ENCODE measurements at regions not wholly inside any gene's neighbourhood (a gene's known extent, or its start where the extent isn't known, plus 50 kb on each side); places are given as distances from the start of the nearest gene placed in this dataset.

- Mint-ChIP-seq H3K4me3 (no peak overlapping the region), H3K4me1 (ENCODE audit: low read depth) (peaks cover 6% of the 10 kb centered on the region), H3K36me3 (ENCODE audit: low read depth) (no peaks in the 10 kb centered on the region), H3K27ac (no peak overlapping the region), H3K9me3 (no peaks in the 10 kb centered on the region), H3K27me3 (no peaks in the 10 kb centered on the region)
- CTCF ChIA-PET, result no interaction called here
- DNase-seq (no peak), ATAC-seq (no peak)
- TF ChIP-seq CTCF (IDR thresholded peaks at IDR 0.05), result no peak
- POLR2A ChIA-PET, result no interaction called here
- intact Hi-C loops (cut with micrococcal nuclease), result no loop called here
Observed at GRCh38 chr3:31407665-31408064, 125.1 kb upstream of the STT3B start.

GRCh38 chr3:31408720-31409119 is 124.0 kb upstream of the STT3B start:
- no peak for ATAC-seq
- H3K36me3 Mint-ChIP-seq (ENCODE audit: low read depth), result no peaks in the 10 kb centered on the region
- no peak overlapping the region for H3K27ac Mint-ChIP-seq
- TF ChIP-seq CTCF (IDR thresholded peaks at IDR 0.05), result no peak
- no peaks in the 10 kb centered on the region for H3K27me3 Mint-ChIP-seq
- peaks cover 6% of the 10 kb centered on the region for H3K4me1 Mint-ChIP-seq (ENCODE audit: low read depth)
- CTCF ChIA-PET, result no interaction called here
- no peaks in the 10 kb centered on the region for H3K9me3 Mint-ChIP-seq
- no peak for DNase-seq
- intact Hi-C loops (cut with micrococcal nuclease), result no loop called here
- H3K4me3 Mint-ChIP-seq, result no peak overlapping the region
- POLR2A ChIA-PET, result no interaction called here

GRCh38 chr3:31409389-31409788 is 123.3 kb upstream of the STT3B start:
- H3K36me3 Mint-ChIP-seq (ENCODE audit: low read depth), result no peaks in the 10 kb centered on the region
- H3K27ac Mint-ChIP-seq, result no peak overlapping the region
- intact Hi-C loops (cut with micrococcal nuclease), result no loop called here
- no peaks in the 10 kb centered on the region for H3K27me3 Mint-ChIP-seq
- ATAC-seq (no peak), DNase-seq (no peak)
- H3K4me3 Mint-ChIP-seq, result no peak overlapping the region
- no peak for TF ChIP-seq CTCF (IDR thresholded peaks at IDR 0.05)
- peaks cover 6% of the 10 kb centered on the region for H3K4me1 Mint-ChIP-seq (ENCODE audit: low read depth)
- CTCF ChIA-PET, result no interaction called here
- POLR2A ChIA-PET, result no interaction called here
- H3K9me3 Mint-ChIP-seq, result no peaks in the 10 kb centered on the region

- no peak for TF ChIP-seq CTCF (IDR thresholded peaks at IDR 0.05)
Observed at GRCh38 chr3:31409866-31410265, 122.9 kb upstream of the STT3B start.

GRCh38 chr3:31410411-31410810 is 122.3 kb upstream of the STT3B start:
- H3K27me3 Mint-ChIP-seq, result no peaks in the 10 kb centered on the region
- ATAC-seq (no peak), DNase-seq (no peak)
- no peaks in the 10 kb centered on the region for H3K36me3 Mint-ChIP-seq (ENCODE audit: low read depth)
- CTCF ChIA-PET, result no interaction called here
- no peak overlapping the region for H3K27ac Mint-ChIP-seq
- H3K9me3 Mint-ChIP-seq, result no peaks in the 10 kb centered on the region
- no peak overlapping the region for H3K4me3 Mint-ChIP-seq
- peaks cover 6% of the 10 kb centered on the region for H3K4me1 Mint-ChIP-seq (ENCODE audit: low read depth)
- POLR2A ChIA-PET, result no interaction called here
- TF ChIP-seq CTCF (IDR thresholded peaks at IDR 0.05), result no peak
- intact Hi-C loops (cut with micrococcal nuclease), result no loop called here

More at GRCh38 chr3:31409866-31410265, 122.9 kb upstream of the STT3B start:
- no peak overlapping the region for H3K27ac Mint-ChIP-seq
- no peaks in the 10 kb centered on the region for H3K36me3 Mint-ChIP-seq (ENCODE audit: low read depth)
- ChIA-PET POLR2A (no interaction called here), CTCF (no interaction called here)
- H3K4me3 Mint-ChIP-seq, result no peak overlapping the region
- H3K9me3 Mint-ChIP-seq, result no peaks in the 10 kb centered on the region
- intact Hi-C loops (cut with micrococcal nuclease), result no loop called here
- H3K27me3 Mint-ChIP-seq, result no peaks in the 10 kb centered on the region
- ATAC-seq (no peak), DNase-seq (no peak)
- H3K4me1 Mint-ChIP-seq (ENCODE audit: low read depth), result peaks cover 6% of the 10 kb centered on the region
